Psoas muscle (tissue), 7 donors: ENCODE measurements at regions not wholly inside any gene's neighbourhood (a gene's known extent, or its start where the extent isn't known, plus 50 kb on each side); places are given as distances from the start of the nearest gene placed in this dataset.

Experiments used
- ATAC-seq, 4 donors: fragments of 200-7000 bp; cut with Tn5 transposase; one replicate each; pipeline ENCODE4 v1.9.1; 2020; ENCODE audit warnings: moderate library complexity in 3 of 4, mild to moderate bottlenecking in 2 of 4
- DNase-seq, 2 donors: peaks; one replicate each; pipeline ENCODE4 v3.0.0-alpha.2; 2020
- H3K27ac ChIP-seq: fragments of 200-600 bp; one replicate; pipeline ENCODE4 v1.8.0; 2022
- H3K27me3 ChIP-seq, 3 donors: fragments of 200-600 bp in 1 of 3; one replicate each; pipeline versions ENCODE4 v1.6.1 to v1.8.0; 2013 to 2022; ENCODE audit warnings: low read length in 2 of 3, mild to moderate bottlenecking in 2 of 3, moderate library complexity in 1 of 3; ENCODE audit not compliant: insufficient read depth in 3 of 3
- H3K36me3 ChIP-seq, 2 donors: fragments of 200-600 bp in 1 of 2; one replicate each; pipeline versions ENCODE4 v1.6.1 to v1.8.0; 2013 to 2022; ENCODE audit warnings: low read depth in 1 of 2, mild to moderate bottlenecking in 1 of 2, moderate library complexity in 1 of 2; ENCODE audit not compliant: insufficient read depth in 1 of 2
- H3K4me1 ChIP-seq: fragments of 200-600 bp; one replicate; pipeline ENCODE4 v1.8.0; 2022
- H3K4me3 ChIP-seq: fragments of 200-600 bp; one replicate; pipeline ENCODE4 v1.8.0; 2022; ENCODE audit warnings: mild to moderate bottlenecking
- H3K9me3 ChIP-seq: fragments of 200-600 bp; one replicate; pipeline ENCODE4 v1.8.0; 2022
- CTCF ChIP-seq: fragments of 200-600 bp; IDR thresholded peaks from one replicate; pipeline ENCODE4 v1.8.0; 2022; ENCODE audit warnings: antibody characterized with exemption
- WGBS, 3 donors: extraction: QIAGEN DNeasy Blood & Tissue Kit; methylation state at CpG; one replicate each; pipeline versions ENCODE4 v1.1.6 to v1.1.7; 2013; 5-methylcytosine and 5-hydroxymethylcytosine counted together
- intact Hi-C, 2 donors: fragments of 100-400 bp; cut with DNase I; formaldehyde crosslinking; loops; one replicate each; pipeline versions ENCODE4 v1.11.0 to v1.14.2; 2022
- donor health status: healthy with polysubstance abuse.
- donor health status: DM: no; HTN: no; CAD: no; lungs with moderate emphysema.
- donor health status: Bipolar disorder and iron deficiency.
- donor health status: healthy.
- donor health status: DM: yes; HTN: yes; CAD: no.
- donor health status: DM: no; HTN: no; CAD: no.
- donor health status: DM: yes; HTN: yes; CAD: no.

GRCh38 chr17:72307836-72308235 is 187.0 kb downstream of the SOX9 start:
- Histone ChIP-seq H3K27ac (no peak overlapping the region), H3K36me3 (no peaks in the 10 kb centered on the region), H3K27me3 (peaks cover 0 to 11% (median 2%) of the 10 kb centered on the region in 3 donors), H3K4me1 (no peaks in the 10 kb centered on the region), H3K4me3 (no peak overlapping the region), H3K9me3 (no peaks in the 10 kb centered on the region)
- ATAC-seq (no peak), DNase-seq (no peak)
- TF ChIP-seq CTCF, result no peak
- intact Hi-C loops, result no loop called here
- 79 to 85% (median 85%) methylated on average over 3 of the region's 3 CpGs for WGBS, 3 donors

GRCh38 chr17:72308744-72309385 is 188.0 kb downstream of the SOX9 start:
- DNase-seq, result no peak
- H3K4me1 ChIP-seq, result no peaks in the 10 kb centered on the region
- no peak for ATAC-seq
- H3K27me3 ChIP-seq, result peaks cover 0 to 11% (median 2%) of the 10 kb centered on the region in 3 donors
- H3K9me3 ChIP-seq, result no peaks in the 10 kb centered on the region
- H3K27ac ChIP-seq, result no peak overlapping the region
- intact Hi-C loops, result no loop called here
- H3K36me3 ChIP-seq, result no peaks in the 10 kb centered on the region
- no peak for TF ChIP-seq CTCF
- 72 to 74% (median 73%) methylated on average over 5 of the region's 5 CpGs for WGBS, 3 donors
- H3K4me3 ChIP-seq, result no peak overlapping the region

- ATAC-seq (no peak), DNase-seq (no peak)
- H3K4me3 ChIP-seq, result no peak overlapping the region
- intact Hi-C loops, result no loop called here
- H3K27me3 ChIP-seq, result peaks cover 0 to 14% (median 2%) of the 10 kb centered on the region in 3 donors
- no peak overlapping the region for H3K27ac ChIP-seq
- no peak for TF ChIP-seq CTCF
- H3K4me1 ChIP-seq, result no peaks in the 10 kb centered on the region
- WGBS, 3 donors, result 91 to 96% (median 95%) methylated on average over 1 of the region's 1 CpG
- no peaks in the 10 kb centered on the region for H3K36me3 ChIP-seq
- H3K9me3 ChIP-seq, result no peaks in the 10 kb centered on the region
Observed at GRCh38 chr17:72311004-72311403, 190.2 kb downstream of the SOX9 start.

GRCh38 chr17:72315122-72315913 is 194.5 kb downstream of the SOX9 start:
- no peak overlapping the region for H3K27ac ChIP-seq
- no peak for TF ChIP-seq CTCF
- no peak for ATAC-seq
- no peaks in the 10 kb centered on the region for H3K9me3 ChIP-seq
- intact Hi-C loops, result no loop called here
- WGBS, 3 donors, result 91 to 96% (median 94%) methylated on average over 4 of the region's 4 CpGs
- no peaks in the 10 kb centered on the region for H3K36me3 ChIP-seq
- H3K4me3 ChIP-seq, result no peak overlapping the region
- H3K4me1 ChIP-seq, result no peaks in the 10 kb centered on the region
- peaks cover 0 to 5% (median 0%) of the 10 kb centered on the region in 3 donors for H3K27me3 ChIP-seq
- no peak for DNase-seq
